Cardiac septum (tissue), 1 donor: ENCODE measurements at regions not wholly inside any gene's neighbourhood (a gene's known extent, or its start where the extent isn't known, plus 50 kb on each side); places are given as distances from the start of the nearest gene placed in this dataset.

Experiments used
- DNase-seq: peaks from one replicate; pipeline ENCODE4 v3.0.0-alpha.2; 2020; ENCODE audit warnings: low spot score
- intact Hi-C: fragments of 100-400 bp; cut with DNase I; formaldehyde crosslinking; loops from one replicate; pipeline ENCODE4 v1.14.0; 2022
- donor health status: DM: no; HTN: no; CAD: no.

DNA sequence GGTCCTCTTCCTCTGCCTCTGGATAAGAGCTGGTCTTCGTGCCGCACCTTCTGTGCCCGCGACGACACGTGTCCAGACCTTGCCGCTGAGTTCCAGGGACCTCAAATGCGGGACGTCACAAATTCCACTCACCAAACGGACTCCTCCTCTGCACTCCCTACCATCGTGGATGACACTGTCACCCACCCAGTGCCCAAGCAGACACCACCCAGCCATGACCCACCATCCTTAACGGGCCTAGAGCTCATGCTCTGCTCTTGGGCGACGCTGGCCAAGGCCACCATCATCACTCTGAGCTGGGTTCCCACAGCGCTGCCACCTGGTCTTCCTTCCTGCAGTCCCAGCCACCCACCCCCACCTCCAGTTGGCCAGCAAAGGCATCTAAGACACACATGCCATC lies 96.4 kb upstream of the RPL38 start:
- no peak for DNase-seq
- intact Hi-C loops: no loop called here

GRCh38 chr17:74108126-74108705 lies 95.3 kb upstream of the RPL38 start:
- intact Hi-C loops: no loop called here
- DNase-seq: no peak

DNA sequence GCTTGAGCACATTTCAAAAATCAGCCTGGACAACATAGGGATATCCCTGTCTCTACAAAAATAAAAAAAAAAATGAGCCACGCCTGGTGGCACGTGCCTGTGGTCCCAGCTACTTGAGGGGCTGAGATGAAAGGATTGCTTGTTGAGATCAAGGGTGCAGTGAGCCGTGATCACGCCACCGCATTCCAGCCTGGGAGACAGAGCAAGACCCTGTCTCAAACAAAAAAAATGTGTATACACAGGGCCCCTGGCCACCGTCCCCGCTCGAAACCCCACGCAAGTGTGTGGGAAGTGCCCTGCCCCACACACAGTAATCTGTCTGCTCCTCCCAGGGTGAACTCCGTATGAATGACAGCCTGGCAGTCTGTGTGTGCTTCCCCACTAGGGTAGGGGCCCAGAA lies 93.0 kb upstream of the RPL38 start:
- no peak for DNase-seq
- intact Hi-C loops: no loop called here

GRCh38 chr17:74113326-74113725 lies 90.2 kb upstream of the RPL38 start:
- intact Hi-C loops: no loop called here
- DNase-seq: no peak

DNA sequence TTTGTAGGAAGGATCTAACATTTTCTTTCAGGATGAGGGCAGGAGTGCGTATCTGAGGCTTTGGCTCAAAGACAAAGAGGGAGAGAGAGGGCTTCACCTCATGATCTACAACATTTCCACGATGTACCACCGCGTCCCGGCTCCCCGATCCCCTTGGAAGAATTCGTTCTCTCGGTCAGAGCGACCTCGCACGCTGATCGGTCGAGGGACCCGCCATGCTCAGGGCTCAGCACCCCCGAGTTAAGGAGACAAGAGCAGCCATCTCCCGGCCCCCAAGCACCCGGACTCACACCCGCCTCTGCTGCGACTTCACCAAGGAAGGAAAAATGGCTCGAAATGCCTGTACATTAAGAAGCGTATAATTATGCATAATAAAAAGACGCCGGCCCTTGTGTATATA lies 89.5 kb upstream of the RPL38 start:
- intact Hi-C loops: no loop called here

DNA sequence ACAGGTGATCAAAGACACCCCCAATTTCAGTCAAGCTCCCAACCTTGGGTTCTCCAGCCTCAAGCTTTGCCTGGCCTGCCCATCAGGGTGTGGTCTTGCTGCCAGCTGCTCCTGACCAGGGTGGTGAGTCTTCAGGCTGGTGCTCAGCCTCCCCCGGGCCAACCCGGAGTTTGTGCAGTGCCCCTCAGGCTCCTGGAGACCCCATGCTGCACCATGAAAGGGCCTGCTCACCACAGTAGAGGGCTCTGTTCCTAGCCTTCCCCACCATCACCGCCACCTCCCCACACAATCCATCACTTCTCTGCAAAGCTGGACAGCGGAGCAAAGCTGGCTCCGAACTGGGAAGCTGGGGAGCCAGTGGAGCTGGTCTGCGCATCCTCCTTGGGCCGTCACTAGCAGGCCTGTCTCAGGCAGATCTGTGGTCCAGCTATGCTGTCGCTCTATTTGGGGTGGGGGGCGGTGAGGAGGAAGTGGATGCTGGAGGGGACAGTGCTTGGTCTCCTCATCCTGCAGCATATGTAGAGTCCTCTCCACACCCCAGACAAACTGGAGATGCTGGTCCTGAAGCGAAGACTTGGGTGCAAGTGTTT lies 88.5 kb upstream of the RPL38 start:
- no peak for DNase-seq
- intact Hi-C loops: no loop called here

More for the DNA sequence above, 89.5 kb upstream of the RPL38 start:
- no peak for DNase-seq

DNA sequence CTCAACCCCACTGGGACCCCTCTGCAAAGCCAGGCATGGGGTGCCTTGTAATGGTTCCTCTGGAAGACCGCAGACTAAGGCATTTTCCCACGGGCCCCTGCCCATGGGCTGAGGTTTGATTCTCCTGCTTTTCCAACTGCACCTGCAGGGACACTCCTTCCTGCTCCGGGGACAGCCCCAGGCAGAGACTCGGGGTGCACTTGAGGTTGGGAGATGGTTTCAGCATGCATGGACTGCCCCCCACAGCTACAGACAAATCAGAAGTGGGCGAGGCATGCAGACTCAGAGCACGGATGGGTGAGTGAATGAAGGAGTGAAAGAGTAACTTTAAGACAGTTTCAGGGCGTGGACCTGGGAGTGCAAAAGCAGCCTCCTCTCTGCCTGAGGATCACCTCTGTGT lies 87.9 kb upstream of the RPL38 start:
- intact Hi-C loops: no loop called here
- no peak for DNase-seq

DNA sequence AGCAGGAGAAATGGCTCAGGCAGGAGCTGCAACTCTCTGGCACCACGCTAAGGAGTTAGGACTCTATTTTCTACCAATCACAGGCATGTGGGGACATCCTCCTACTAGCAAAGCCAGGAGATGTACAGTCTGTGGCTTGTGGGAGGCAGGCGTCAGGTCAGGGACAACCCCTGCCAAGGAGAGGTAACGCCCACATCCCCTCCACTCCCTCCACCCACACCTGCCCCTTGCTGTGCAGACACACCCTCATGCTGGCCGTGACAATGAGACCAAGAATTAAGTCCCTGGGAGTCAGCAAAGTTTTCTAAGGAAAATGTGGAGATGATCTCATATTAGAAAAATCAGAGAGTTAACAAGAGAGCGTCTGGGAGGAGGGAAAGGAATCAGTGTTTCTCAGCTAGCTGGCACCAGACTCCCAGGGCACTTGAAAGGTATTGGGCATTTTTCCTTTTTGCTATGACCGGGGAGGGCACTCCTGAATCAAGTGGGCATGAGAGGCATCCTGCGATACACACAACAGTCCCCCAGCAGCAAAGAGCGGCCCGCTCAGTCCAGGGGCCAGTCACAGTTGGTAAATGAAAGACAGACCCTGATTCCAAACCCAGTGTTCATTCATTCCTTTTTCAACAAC lies 87.3 kb upstream of the RPL38 start:
- no peak for DNase-seq
- intact Hi-C loops: no loop called here

DNA sequence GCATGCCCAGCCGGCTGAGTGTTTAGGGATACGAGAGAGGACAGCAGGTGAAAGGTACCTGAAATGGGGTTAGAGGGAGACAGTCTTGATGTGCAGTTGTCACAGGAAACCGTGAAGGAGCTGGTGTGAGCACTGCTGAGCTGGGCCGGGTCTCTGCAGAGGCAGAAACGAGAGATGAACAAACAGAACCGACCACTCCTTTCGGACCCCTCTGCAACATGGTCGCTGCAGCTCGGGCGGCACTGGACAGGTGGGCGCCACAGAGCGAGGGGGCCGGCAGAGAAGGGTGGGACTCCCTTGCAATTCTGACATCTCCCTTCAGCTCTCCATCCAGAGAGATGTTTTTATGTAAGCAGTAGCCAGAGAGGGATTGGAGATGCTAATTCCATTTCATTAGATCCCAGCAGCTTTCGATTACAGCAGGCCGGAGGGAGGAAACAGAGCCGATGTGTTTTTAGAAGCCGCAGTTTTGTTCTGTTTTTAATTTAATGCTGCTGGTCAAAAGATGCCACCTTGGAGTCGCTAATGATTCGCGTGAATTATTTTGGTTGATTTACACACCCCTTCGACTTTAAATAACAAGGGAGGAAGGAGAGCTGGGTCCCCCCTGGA lies 86.3 kb upstream of the RPL38 start:
- intact Hi-C loops: no loop called here
- no peak for DNase-seq

DNA sequence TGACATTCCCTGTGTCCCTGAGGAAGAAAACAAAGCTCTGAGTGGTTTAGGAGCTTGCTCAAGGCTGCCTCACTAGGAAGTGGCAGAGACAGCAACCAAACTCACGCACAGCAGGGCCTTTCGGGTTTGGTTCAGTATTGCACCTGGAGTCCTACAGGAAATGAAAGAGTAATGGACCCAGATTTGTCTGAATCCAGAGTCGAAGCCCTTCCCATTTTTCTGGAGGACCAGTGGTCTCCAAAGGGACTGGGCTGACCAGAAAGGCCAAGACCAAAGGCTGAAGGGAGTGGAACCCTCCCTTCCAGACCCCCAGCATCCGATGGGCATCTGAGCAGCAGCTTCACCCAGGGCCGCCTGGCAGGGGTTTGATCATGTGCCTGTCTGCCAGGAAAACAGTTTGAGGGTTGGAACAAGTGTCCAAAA lies 85.5 kb upstream of the RPL38 start:
- DNase-seq: no peak
- intact Hi-C loops: no loop called here

DNA sequence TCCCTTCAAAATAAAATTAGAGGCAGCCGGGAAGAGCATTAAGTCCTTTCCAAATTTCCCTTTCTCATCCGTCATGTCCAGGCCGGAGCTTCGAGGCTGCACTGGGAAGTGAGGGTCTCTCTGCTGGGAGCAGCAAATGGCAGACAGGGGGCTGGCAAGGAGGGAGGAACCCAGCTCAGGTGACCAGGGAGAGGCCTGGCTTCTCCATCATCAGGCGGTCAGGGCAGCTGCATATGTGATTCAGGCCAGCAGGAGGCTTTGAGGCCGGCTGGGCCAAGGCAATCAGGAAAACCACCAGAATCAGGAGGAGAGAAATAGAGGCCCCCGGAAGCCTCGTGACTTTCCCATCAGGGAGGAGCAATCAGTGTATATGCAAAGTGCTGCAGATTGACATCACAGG lies 85.0 kb upstream of the RPL38 start:
- DNase-seq: no peak
- intact Hi-C loops: no loop called here

DNA sequence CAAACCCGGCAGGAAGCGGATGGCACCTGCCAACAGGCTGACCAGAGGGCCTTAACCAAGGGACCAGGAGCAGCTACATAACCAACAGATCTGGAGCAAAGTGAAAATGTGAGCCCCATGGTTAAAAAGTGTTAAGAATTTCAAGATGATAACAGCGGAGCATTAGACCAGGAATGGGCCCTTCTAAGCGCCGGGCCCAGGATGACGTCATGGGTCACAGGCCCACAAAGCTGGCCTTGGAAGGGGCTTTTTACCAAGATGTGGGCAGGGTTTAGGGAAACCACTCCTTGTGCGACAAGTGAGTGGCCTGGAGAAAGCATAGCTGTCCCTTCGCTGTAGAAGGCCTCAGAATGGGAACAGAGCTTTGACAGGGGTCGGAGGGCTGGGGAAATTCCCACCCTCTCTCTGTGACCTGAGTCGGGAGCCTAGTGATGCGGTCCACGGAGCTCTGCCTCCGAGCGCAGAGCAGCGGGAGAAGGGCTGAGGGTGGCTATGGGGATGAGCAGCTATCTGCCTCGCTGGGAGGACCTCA lies 84.4 kb upstream of the RPL38 start:
- no peak for DNase-seq
- intact Hi-C loops: no loop called here

DNA sequence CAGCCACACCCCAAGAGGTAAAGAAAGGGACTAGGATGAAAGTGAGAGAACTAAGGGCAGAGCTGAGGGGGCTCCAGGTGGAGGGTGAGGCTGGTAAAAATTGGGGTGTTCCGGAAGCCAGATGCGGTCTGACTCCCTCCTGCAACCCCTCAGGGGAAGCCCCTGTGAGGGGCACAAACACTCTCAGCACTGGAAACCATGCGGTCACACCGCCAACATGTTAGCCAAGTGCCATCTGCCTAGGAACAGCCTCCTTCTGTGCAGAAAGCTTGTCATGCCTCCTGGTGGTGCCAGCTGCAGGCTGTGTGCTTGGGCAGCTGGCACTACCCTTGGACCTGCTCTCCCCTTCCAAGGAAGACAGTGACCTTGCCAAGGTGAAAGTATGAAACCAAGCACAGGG lies 83.5 kb upstream of the RPL38 start:
- DNase-seq: no peak
- intact Hi-C loops: no loop called here

GRCh38 chr17:74123350-74123749 lies 80.1 kb upstream of the RPL38 start:
- DNase-seq: no peak
- intact Hi-C loops: no loop called here

DNA sequence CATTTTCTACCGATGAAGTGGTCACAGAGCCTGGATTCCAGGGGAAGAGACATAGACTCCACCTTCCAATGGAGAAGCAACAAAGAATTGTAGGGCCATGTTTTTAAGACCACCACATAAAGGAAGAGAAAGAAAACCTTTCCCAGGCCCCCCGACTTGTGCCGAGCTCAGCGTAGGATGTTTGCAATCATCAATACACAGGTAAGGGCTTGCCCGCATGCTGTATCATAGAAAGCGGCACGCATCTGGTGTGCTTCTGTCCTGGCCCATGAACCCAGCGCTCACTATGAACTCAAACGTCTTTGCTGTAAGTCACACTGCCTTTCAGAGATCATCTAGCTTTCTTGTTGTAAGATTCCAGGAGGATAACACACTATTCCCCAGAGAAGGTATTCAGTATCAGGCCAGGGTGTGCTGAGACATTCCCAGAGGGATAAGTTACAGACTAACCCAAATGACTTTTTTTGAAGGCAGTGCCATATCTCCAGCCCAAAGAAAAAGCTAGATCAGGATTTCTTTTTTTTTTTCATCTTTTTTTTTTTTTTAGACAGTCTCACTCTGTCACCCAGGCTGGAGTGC lies 79.5 kb upstream of the RPL38 start:
- intact Hi-C loops: no loop called here
- DNase-seq: no peak

DNA sequence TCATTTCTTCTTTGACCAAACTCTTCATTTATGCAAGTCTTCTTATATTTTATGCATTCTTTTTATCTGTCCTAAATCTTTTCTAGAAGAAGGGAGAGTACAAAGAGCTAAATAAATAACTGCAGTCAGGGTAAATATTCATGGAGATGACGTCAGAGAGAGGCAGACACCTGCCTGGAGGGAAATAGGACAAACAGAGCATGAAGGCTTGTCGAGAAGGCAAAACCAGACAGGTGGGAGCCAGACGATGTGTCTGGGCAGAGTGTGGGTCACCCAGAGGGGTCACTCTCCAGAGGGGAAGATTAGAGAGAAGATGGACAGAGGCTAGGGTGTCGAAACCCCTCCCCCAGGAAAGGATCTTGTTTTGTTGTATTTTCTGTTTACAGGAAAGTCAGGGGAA lies 78.3 kb upstream of the RPL38 start:
- DNase-seq: no peak
- intact Hi-C loops: no loop called here

DNA sequence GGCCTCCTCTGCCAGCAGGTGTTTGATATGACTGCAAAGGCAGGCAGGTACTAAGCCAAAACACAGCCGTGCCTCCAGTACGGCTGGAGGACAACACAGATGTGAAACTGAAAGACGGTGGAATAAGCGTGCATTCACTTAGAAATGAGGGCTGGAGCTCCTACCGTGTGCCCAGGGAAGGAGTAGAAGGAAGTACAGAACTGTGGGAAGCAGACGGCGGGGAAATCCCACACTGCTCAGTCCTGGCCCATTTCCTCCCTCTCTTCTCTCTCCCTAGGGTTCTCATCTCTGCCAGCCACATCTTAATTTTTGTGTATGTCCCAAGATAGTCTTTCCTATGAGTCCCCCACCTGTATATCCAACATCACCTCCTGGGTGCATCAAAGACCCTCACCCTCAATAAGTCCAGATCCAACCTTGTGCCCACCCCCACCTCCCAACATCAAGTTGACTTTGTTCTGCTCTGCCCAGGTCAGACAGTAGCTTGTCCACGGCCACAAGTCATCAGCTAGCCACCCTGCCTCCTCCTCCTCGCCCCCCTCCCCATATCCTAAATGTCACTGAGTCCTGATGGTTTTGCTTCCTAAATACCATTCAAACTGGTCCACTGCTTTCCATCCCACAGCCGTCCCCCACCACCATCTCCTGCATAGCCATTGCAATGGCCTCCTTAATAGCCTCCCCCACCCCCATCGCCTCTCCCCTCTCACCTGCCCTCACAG lies 77.1 kb upstream of the RPL38 start:
- no peak for DNase-seq
- intact Hi-C loops: no loop called here

GRCh38 chr17:74126959-74127358 lies 76.5 kb upstream of the RPL38 start:
- no peak for DNase-seq
- intact Hi-C loops: no loop called here

DNA sequence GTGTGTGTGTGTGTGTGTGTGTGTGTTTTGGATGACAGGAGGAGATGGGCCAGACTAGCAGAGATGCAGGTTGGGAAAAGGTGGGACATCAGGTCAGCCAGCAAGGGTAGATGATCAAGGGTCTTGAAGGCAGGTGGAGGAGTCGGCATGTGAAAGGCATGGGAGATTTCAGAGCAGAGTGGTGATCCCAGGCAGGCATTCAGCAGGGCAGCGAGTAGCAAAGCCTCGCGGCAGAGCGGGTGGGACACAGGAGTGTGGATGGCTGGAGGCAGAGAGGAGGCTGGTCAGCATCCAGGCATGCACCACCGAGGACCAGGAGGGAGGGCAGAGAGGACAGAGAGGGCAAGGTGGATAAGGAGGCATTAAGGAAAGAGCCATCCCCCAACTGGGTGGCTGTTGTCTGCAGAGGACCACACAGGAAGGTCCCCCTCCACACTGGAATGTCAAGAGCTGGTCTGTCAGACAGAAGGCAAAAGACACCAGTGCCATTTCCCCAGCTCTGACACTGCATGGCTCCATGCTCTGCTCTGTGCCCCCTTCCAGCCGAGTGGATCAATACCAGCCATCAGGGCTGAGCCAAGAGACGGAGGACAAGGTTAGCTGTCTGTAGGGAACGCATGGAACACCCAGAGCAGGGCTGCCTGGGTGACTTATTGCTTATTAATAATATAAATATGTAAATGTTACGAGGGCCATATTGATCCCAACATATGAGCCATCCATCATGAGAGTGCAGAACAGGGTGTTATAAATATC lies 74.8 kb upstream of the RPL38 start:
- intact Hi-C loops: no loop called here
- DNase-seq: no peak
